K562 (cell line): ENCODE measurements at regions not wholly inside any gene's neighbourhood (a gene's known extent, or its start where the extent isn't known, plus 50 kb on each side); places are given as distances from the start of the nearest gene placed in this dataset.

Experiments used
- ATAC-seq: fragments of 200-7000 bp; cut with Tn5 transposase; 3 replicates; pipeline ENCODE4 v1.9.1; 2020; ENCODE audit warnings: moderate library complexity
- BruUV-seq: library from RNA; stranded (reverse); fragments of 400-500 nt; replicated peaks from 2 replicates; lab custom pipeline; 2021; lab: Mats Ljungman, UMichigan
- CTCF ChIA-PET: fragments of 300-600 bp; formaldehyde crosslinking; extraction: SDS; loops from one replicate; lab custom pipeline; 2021; ENCODE audit warnings: low intra/inter-chr PET ratio; lab: Yijun Ruan, JAX
- POLR2A ChIA-PET: fragments of 300-600, 350-650 bp; sonication (Branson Sonifier 250); formaldehyde crosslinking; extraction: SDS; loops from one replicate; lab custom pipeline; 2021; ENCODE audit warnings: antibody characterized with exemption, inconsistent platforms; lab: Yijun Ruan, JAX
- DNase-seq, 4 experiments: peaks; one replicate each; pipeline versions ENCODE4 v3.0.0 to v3.0.0-alpha.2; 2011 to 2018; ENCODE audit warnings: low spot score in 3 of 4, mixed read lengths in 3 of 4; ENCODE audit errors: extremely low read depth in 1 of 4
- FAIRE-seq: peaks from 2 replicates; lab custom pipeline; 2011; peaks lifted over from hg19 to GRCh38; lab: Jason Lieb, UNC
- H2AFZ ChIP-seq: 2 replicates; pipeline ENCODE4 v1.6.0; 2011; ENCODE audit warnings: low read depth, low read length, control low read depth, inconsistent platforms
- H3K27ac ChIP-seq: fragments of 200-600 bp; 3 replicates; pipeline ENCODE4 v1.8.0; 2011; ENCODE audit warnings: low read depth, mild to moderate bottlenecking, control low read depth, inconsistent platforms, low read length, moderate library complexity, mixed read lengths; ENCODE audit errors: extremely low read depth
- H3K27me3 ChIP-seq, 2 experiments: fragments of 300-600 bp in 1 of 2; 2 replicates in 1 of 2; 3 replicates in 1 of 2; pipeline versions ENCODE4 v1.6.0 to v1.8.0; 2011; ENCODE audit warnings: inconsistent platforms in 2 of 2, low read length in 2 of 2, mild to moderate bottlenecking in 1 of 2, mixed read lengths in 1 of 2, moderate library complexity in 1 of 2; ENCODE audit not compliant: control insufficient read depth in 2 of 2, insufficient read depth in 2 of 2
- H3K36me3 ChIP-seq: fragments of 300-600 bp; 3 replicates; pipeline ENCODE4 v1.8.0; 2011; ENCODE audit warnings: mild to moderate bottlenecking, low read length, inconsistent platforms; ENCODE audit not compliant: control insufficient read depth, insufficient read depth
- H3K4me1 ChIP-seq, 2 experiments: fragments of 200-600 bp in 1 of 2; replicated peaks in 1 of 2; 2 replicates in 1 of 2; 3 replicates in 1 of 2; pipeline versions ENCODE4 v1.5.1 to v1.8.0; 2011; ENCODE audit warnings: inconsistent platforms in 2 of 2, low read length in 2 of 2, mild to moderate bottlenecking in 1 of 2, mixed read lengths in 1 of 2, moderate library complexity in 1 of 2; ENCODE audit not compliant: control insufficient read depth in 2 of 2, insufficient read depth in 2 of 2
- H3K4me2 ChIP-seq: 2 replicates; pipeline ENCODE4 v1.6.1; 2011; ENCODE audit warnings: low read length, control low read depth, inconsistent platforms, mixed read lengths; ENCODE audit not compliant: insufficient read depth
- H3K4me3 ChIP-seq: fragments of 200-600 bp; sonication (generic), shearing (Covaris generic); 2 replicates; pipeline ENCODE4 v1.5.1; 2016; ENCODE audit warnings: control low read depth, inconsistent platforms
- H3K79me2 ChIP-seq: fragments of 200-600 bp; 3 replicates; pipeline ENCODE4 v1.8.0; 2011; ENCODE audit warnings: low read length, inconsistent platforms; ENCODE audit not compliant: control insufficient read depth, insufficient read depth
- H3K9ac ChIP-seq, 2 experiments: 2 replicates each; pipeline versions ENCODE4 v1.6.0 to v1.6.1; 2011; ENCODE audit warnings: low read depth in 2 of 2, low read length in 2 of 2, control low read depth in 1 of 2, inconsistent platforms in 1 of 2, mild to moderate bottlenecking in 1 of 2, mixed read lengths in 1 of 2; ENCODE audit not compliant: insufficient read depth in 1 of 2
- H3K9me1 ChIP-seq: one replicate; pipeline ENCODE4 v1.6.0; 2011; ENCODE audit warnings: inconsistent platforms, mild to moderate bottlenecking, low read length, moderate library complexity; ENCODE audit not compliant: control insufficient read depth, insufficient read depth
- H3K9me3 ChIP-seq: replicated peaks from 2 replicates; pipeline ENCODE4 v1.5.1; 2011; ENCODE audit warnings: low read depth, low read length, inconsistent platforms; ENCODE audit not compliant: control insufficient read depth, insufficient read depth
- H4K20me1 ChIP-seq: replicated peaks from 2 replicates; pipeline ENCODE4 v1.6.1; 2011; ENCODE audit warnings: low read length, inconsistent platforms, mixed read lengths; ENCODE audit not compliant: control insufficient read depth, insufficient read depth
- HCFC1 ChIP-seq: IDR thresholded peaks from 2 replicates; pipeline ENCODE4 v1.6.1; 2012; ENCODE audit warnings: low read depth, low read length, improper control_type of control experiment
- KAT8 ChIP-seq: fragments of 450-650 bp; IDR thresholded peaks from 2 replicates; pipeline ENCODE4 v1.6.1; 2016; ENCODE audit warnings: low read depth, mild to moderate bottlenecking
- KLF10 ChIP-seq: fragments of 250-450 bp; sonication (Bioruptor Pico); IDR thresholded peaks from 2 replicates; pipeline ENCODE4 v1.6.1; 2021; ENCODE audit warnings: matching md5 sums
- SRSF7 ChIP-seq: fragments of 200-400 bp; formaldehyde crosslinking; optimal IDR thresholded peaks from 2 replicates; pipeline ENCODE3; 2017; ENCODE audit warnings: mild to moderate bottlenecking, low read depth, low read length
- TCF7 ChIP-seq: sonication (generic); IDR thresholded peaks from 2 replicates; pipeline ENCODE4 v1.6.1; 2016; ENCODE audit warnings: antibody characterized with exemption, borderline replicate concordance
- TRIM24 ChIP-seq, 2 experiments: fragments of 450-650 bp; IDR thresholded peaks; 2 replicates each; pipeline ENCODE4 v1.6.1; 2016
- ZBTB17 ChIP-seq: fragments of 450-650 bp; formaldehyde crosslinking; IDR thresholded peaks from 2 replicates; pipeline ENCODE4 v1.4.0; 2020; ENCODE audit warnings: mild to moderate bottlenecking
- ZBTB7A ChIP-seq: IDR thresholded peaks from 2 replicates; pipeline ENCODE4 v1.6.1; 2011; ENCODE audit warnings: low read depth, mild to moderate bottlenecking, low read length, moderate library complexity, borderline replicate concordance; ENCODE audit not compliant: control insufficient read depth
- ZNF12 ChIP-seq: sonication (generic); formaldehyde crosslinking; IDR thresholded peaks from 2 replicates; pipeline ENCODE4 v1.4.0; 2020; ENCODE audit warnings: mild to moderate bottlenecking, missing genetic modification reagents
- ZNF282 ChIP-seq: sonication (generic); formaldehyde crosslinking; IDR thresholded peaks from 2 replicates; pipeline ENCODE4 v1.8.1; 2023; ENCODE audit warnings: missing genetic modification reagents
- ZNF41 ChIP-seq: fragments of 250-450 bp; sonication (Bioruptor Pico); conservative IDR thresholded peaks from 2 replicates; pipeline ENCODE4 v1.4.0; 2020; ENCODE audit warnings: mild to moderate bottlenecking
- ZZZ3 ChIP-seq: fragments of 450-650 bp; IDR thresholded peaks from 2 replicates; pipeline ENCODE4 v1.6.1; 2016; ENCODE audit warnings: antibody characterized with exemption, mild to moderate bottlenecking, moderate library complexity
- WGBS: fragments of 100-300 bp; shearing (Covaris generic); methylation state at CpG from one replicate; pipeline ENCODE4 v1.1.6; 2016; ENCODE audit warnings: low coverage, mixed read lengths; ENCODE audit not compliant: insufficient coverage; ENCODE audit errors: missing lambda C conversion rate; 5-methylcytosine and 5-hydroxymethylcytosine counted together
- in situ Hi-C: fragments of 300-500 bp; cut with MboI; formaldehyde crosslinking; loops from 4 replicates; pipeline ENCODE4 v1.15.0; 2018; ENCODE audit warnings: inconsistent platforms, mixed read lengths
- intact Hi-C: fragments of 100-400 bp; cut with micrococcal nuclease; formaldehyde crosslinking; loops from 2 replicates; pipeline ENCODE4 v1.14.2; 2022
- TF ChIP-seq, protein P1 (sequence below): fragments of 250-450 bp; sonication (Bioruptor Pico); IDR thresholded peaks from 2 replicates; pipeline ENCODE4 v1.8.0; 2021; ENCODE audit warnings: moderate library complexity, mild to moderate bottlenecking, inconsistent platforms
- TF ChIP-seq, protein P2 (sequence below): fragments of 450-650 bp; formaldehyde crosslinking; IDR thresholded peaks from 2 replicates; pipeline ENCODE4 v1.4.0; 2020; ENCODE audit warnings: mild to moderate bottlenecking
- TF ChIP-seq, protein P3 (sequence below): fragments of 200-800 bp; sonication (Bioruptor generic); IDR thresholded peaks from 2 replicates; pipeline ENCODE4 v1.6.1; 2017; ENCODE audit warnings: missing genetic modification characterization, missing compliant biosample characterization
- TF ChIP-seq, protein P4 (sequence below), 3 experiments: fragments of 200-800 bp in 1 of 3; fragments of 250-450 bp in 1 of 3; fragments of 450-650 bp in 1 of 3; sonication (Bioruptor Pico) in 1 of 3; sonication (Bioruptor generic) in 1 of 3; formaldehyde crosslinking in 1 of 3; IDR thresholded peaks; 2 replicates each; pipeline versions ENCODE4 v1.6.1 to v1.8.0; 2016 to 2022; ENCODE audit warnings: mild to moderate bottlenecking in 2 of 3, missing genetic modification characterization in 2 of 3, missing compliant biosample characterization in 1 of 3, moderate library complexity in 1 of 3

DNA sequence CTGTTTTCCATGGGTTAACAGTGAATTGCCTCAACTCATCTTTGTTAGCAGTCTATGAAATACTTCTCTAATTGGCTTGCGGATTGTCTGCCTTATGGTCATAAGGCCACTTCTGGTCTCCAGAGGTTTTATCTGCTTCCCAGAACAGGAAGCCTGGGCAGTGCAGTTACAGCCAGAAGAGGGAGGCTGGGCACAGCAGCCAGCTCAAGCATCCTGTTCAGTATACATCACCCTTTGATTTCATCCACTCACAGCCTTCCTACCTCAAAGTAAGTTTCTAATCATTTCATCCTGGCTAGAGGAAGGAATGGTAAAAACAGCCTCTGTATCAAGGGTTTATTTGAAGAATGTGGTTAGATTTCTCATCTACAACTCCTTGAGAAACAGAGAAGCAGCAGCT is 311.5 kb upstream of the DEPDC1 start:
- 0% methylated on average over 1 of the region's 1 CpG for WGBS
- Histone ChIP-seq H3K36me3 (no peaks in the 10 kb centered on the region), H4K20me1 (no peaks in the 10 kb centered on the region), H3K9me3 (no peaks in the 10 kb centered on the region), H3K27ac (no peak overlapping the region), H3K4me1 (no peaks in the 10 kb centered on the region), H3K9ac (no peak overlapping the region), H3K79me2 (no peaks in the 10 kb centered on the region), H3K4me2 (no peak overlapping the region), H3K9me1 (no peaks in the 10 kb centered on the region), H3K4me3 (no peak overlapping the region), H3K27me3 (no peaks in the 10 kb centered on the region), H2AFZ (no peak overlapping the region)
- DNase-seq, result no peak
- BruUV-seq, result no TSS peak
- ATAC-seq, result no peak
- in situ Hi-C loops, result no loop called here
- POLR2A ChIA-PET, result no interaction called here
- intact Hi-C loops, result no loop called here
- TF ChIP-seq KLF10 (CRISPR knock-in tag), result no peak
- TF ChIP-seq ZBTB17, result no peak
- TF ChIP-seq, protein P1, sequence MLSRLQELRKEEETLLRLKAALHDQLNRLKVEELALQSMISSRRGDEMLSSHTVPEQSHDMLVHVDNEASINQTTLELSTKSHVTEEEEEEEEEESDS (CRISPR knock-in tag), result no peak
- TF ChIP-seq, protein P2, sequence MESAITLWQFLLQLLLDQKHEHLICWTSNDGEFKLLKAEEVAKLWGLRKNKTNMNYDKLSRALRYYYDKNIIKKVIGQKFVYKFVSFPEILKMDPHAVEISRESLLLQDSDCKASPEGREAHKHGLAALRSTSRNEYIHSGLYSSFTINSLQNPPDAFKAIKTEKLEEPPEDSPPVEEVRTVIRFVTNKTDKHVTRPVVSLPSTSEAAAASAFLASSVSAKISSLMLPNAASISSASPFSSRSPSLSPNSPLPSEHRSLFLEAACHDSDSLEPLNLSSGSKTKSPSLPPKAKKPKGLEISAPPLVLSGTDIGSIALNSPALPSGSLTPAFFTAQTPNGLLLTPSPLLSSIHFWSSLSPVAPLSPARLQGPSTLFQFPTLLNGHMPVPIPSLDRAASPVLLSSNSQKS (CRISPR knock-in tag), result no peak
- no peak for TF ChIP-seq HCFC1
- TF ChIP-seq ZNF41, result no peak
- TF ChIP-seq TRIM24 (IDR thresholded peaks at IDR 0.05), result no peak
- no peak for TF ChIP-seq KAT8
- TF ChIP-seq SRSF7, result no peak
- no peak for TF ChIP-seq ZBTB7A
- TF ChIP-seq, protein P3, sequence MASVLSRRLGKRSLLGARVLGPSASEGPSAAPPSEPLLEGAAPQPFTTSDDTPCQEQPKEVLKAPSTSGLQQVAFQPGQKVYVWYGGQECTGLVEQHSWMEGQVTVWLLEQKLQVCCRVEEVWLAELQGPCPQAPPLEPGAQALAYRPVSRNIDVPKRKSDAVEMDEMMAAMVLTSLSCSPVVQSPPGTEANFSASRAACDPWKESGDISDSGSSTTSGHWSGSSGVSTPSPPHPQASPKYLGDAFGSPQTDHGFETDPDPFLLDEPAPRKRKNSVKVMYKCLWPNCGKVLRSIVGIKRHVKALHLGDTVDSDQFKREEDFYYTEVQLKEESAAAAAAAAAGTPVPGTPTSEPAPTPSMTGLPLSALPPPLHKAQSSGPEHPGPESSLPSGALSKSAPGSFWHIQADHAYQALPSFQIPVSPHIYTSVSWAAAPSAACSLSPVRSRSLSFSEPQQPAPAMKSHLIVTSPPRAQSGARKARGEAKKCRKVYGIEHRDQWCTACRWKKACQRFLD (CRISPR knock-in tag), result no peak
- TF ChIP-seq ZNF12 (CRISPR knock-in tag), result no peak
- no peak for TF ChIP-seq TCF7
- TF ChIP-seq ZNF282 (CRISPR knock-in tag), result no peak
- TF ChIP-seq ZZZ3, result no peak
- TF ChIP-seq, protein P4, sequence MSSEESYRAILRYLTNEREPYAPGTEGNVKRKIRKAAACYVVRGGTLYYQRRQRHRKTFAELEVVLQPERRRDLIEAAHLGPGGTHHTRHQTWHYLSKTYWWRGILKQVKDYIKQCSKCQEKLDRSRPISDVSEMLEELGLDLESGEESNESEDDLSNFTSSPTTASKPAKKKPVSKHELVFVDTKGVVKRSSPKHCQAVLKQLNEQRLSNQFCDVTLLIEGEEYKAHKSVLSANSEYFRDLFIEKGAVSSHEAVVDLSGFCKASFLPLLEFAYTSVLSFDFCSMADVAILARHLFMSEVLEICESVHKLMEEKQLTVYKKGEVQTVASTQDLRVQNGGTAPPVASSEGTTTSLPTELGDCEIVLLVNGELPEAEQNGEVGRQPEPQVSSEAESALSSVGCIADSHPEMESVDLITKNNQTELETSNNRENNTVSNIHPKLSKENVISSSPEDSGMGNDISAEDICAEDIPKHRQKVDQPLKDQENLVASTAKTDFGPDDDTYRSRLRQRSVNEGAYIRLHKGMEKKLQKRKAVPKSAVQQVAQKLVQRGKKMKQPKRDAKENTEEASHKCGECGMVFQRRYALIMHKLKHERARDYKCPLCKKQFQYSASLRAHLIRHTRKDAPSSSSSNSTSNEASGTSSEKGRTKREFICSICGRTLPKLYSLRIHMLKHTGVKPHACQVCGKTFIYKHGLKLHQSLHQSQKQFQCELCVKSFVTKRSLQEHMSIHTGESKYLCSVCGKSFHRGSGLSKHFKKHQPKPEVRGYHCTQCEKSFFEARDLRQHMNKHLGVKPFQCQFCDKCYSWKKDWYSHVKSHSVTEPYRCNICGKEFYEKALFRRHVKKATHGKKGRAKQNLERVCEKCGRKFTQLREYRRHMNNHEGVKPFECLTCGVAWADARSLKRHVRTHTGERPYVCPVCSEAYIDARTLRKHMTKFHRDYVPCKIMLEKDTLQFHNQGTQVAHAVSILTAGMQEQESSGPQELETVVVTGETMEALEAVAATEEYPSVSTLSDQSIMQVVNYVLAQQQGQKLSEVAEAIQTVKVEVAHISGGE (CRISPR knock-in tag; IDR thresholded peaks at IDR 0.05), result no peak
- FAIRE-seq, result no peak
- CTCF ChIA-PET, result no interaction called here
